GM19455 (cell line): ENCODE measurements at regions not wholly inside any gene's neighbourhood (a gene's known extent, or its start where the extent isn't known, plus 50 kb on each side); places are given as distances from the start of the nearest gene placed in this dataset.

Source experiments
- ATAC-seq: cut with Tn5 transposase; IDR thresholded peaks from one replicate; pipeline ENCODE4 v1.9.1; 2021; ENCODE audit not compliant: unreplicated experiment

GRCh38 chr2:196479350-196479749 lies 160.2 kb upstream of the CCDC150 start:
- no peak for ATAC-seq

GRCh38 chr2:196480653-196481323 lies 158.7 kb upstream of the CCDC150 start:
- ATAC-seq, result no peak

- ATAC-seq, result no peak
These were observed 158.2 kb upstream of the CCDC150 start for GRCh38 chr2:196481324-196481697.

- no peak for ATAC-seq
These were observed 157.1 kb upstream of the CCDC150 start for GRCh38 chr2:196482119-196483065.

GRCh38 chr2:196486146-196486545 lies 153.4 kb upstream of the CCDC150 start:
- no peak for ATAC-seq

GRCh38 chr2:196487417-196487816 lies 152.1 kb upstream of the CCDC150 start:
- ATAC-seq, result no peak

- no peak for ATAC-seq
These were observed 150.1 kb upstream of the CCDC150 start for GRCh38 chr2:196489371-196489770.

GRCh38 chr2:196492946-196493345 lies 146.6 kb upstream of the CCDC150 start:
- no peak for ATAC-seq

- no peak for ATAC-seq
These were observed 140.6 kb upstream of the CCDC150 start for GRCh38 chr2:196498962-196499361.

- no peak for ATAC-seq
These were observed 139.8 kb upstream of the CCDC150 start for GRCh38 chr2:196499686-196500085.

GRCh38 chr2:196500686-196501431 lies 138.7 kb upstream of the CCDC150 start:
- ATAC-seq, result no peak

GRCh38 chr2:196501836-196502235 lies 137.7 kb upstream of the CCDC150 start:
- ATAC-seq, result no peak

GRCh38 chr2:196502386-196502785 lies 137.1 kb upstream of the CCDC150 start:
- ATAC-seq, result no peak

- no peak for ATAC-seq
These were observed 136.1 kb upstream of the CCDC150 start for GRCh38 chr2:196503398-196503797.

- ATAC-seq, result no peak
These were observed 134.7 kb upstream of the CCDC150 start for GRCh38 chr2:196504788-196505187.

GRCh38 chr2:196510246-196510645 lies 129.3 kb upstream of the CCDC150 start:
- ATAC-seq, result no peak

- no peak for ATAC-seq
These were observed 128.0 kb upstream of the CCDC150 start for GRCh38 chr2:196511258-196512168.

GRCh38 chr2:196513796-196514526 lies 125.6 kb upstream of the CCDC150 start:
- no peak for ATAC-seq

- ATAC-seq, result no peak
These were observed 124.9 kb upstream of the CCDC150 start for GRCh38 chr2:196514641-196515040.

- no peak for ATAC-seq
These were observed 124.5 kb upstream of the CCDC150 start for GRCh38 chr2:196515051-196515450.
